Activated T-cell treated with anti-CD3 and anti-CD28 coated beads, Interleukin-2, amount 50 U/mL, for 72 hours (primary cell): ENCODE measurements at regions not wholly inside any gene's neighbourhood (a gene's known extent, or its start where the extent isn't known, plus 50 kb on each side); places are given as distances from the start of the nearest gene placed in this dataset.

Source experiments
- ATAC-seq, 2 donors: fragments of 150-1000 bp; cut with Tn5 transposase; replicated peaks in 1 of 2; 2 replicates each; pipeline ENCODE4 v1.10.0; 2021; ENCODE audit warnings: moderate library complexity in 2 of 2, mild to moderate bottlenecking in 1 of 2
- DNase-seq, 2 donors: peaks; one replicate each; pipeline ENCODE4 v3.0.0; 2021 to 2022; ENCODE audit warnings: mixed read lengths in 1 of 2
- H3K27ac Mint-ChIP-seq: one replicate; pipeline ENCODE4 v1.8.0; 2022; ENCODE audit warnings: mild to moderate bottlenecking, moderate library complexity, mixed read lengths
- H3K27me3 Mint-ChIP-seq: one replicate; pipeline ENCODE4 v1.8.0; 2022; ENCODE audit warnings: low read depth, mixed read lengths
- H3K36me3 Mint-ChIP-seq, 2 donors: one replicate each; pipeline ENCODE4 v1.8.0; 2022; ENCODE audit warnings: mixed read lengths in 2 of 2, mild to moderate bottlenecking in 1 of 2; ENCODE audit not compliant: insufficient read depth in 2 of 2
- H3K4me1 Mint-ChIP-seq: one replicate; pipeline ENCODE4 v1.8.0; 2022; ENCODE audit warnings: low read depth, mixed read lengths
- H3K4me3 Mint-ChIP-seq, 2 donors: one replicate each; pipeline ENCODE4 v1.8.0; 2022; ENCODE audit warnings: mild to moderate bottlenecking in 2 of 2, mixed read lengths in 2 of 2, moderate library complexity in 2 of 2
- H3K9me3 Mint-ChIP-seq, 2 donors: one replicate each; pipeline ENCODE4 v1.8.0; 2022; ENCODE audit warnings: mixed read lengths in 2 of 2

DNA sequence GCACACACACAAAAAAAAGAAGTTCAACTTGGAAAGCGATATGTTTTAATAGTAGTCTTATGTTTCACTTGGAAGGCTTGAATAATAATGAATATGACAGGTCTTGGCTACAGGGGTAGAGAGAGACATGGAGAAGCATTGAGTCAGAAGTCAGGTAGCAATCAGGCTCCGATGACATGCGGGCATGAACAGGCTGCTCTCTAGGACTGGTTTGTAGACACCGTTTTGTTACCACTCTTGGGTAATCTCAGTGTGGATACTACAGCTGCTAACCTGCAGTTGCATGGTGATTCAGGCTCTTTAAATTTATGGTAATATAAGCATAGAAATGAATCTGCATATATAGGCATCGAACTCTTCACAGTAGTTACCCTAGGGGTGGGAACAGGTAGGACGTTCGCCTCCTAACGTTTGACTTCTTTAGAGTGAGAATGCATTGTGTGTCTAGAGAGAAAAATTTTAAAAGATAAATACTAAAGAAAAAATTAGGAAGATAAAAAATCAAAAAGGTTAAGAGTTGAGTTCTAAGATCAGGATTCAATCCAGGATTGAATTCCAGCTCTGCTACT is 241.6 kb upstream of the KBTBD8 start:
- H3K4me1 Mint-ChIP-seq: no peaks in the 10 kb centered on the region
- no peak overlapping the region for H3K4me3 Mint-ChIP-seq
- H3K9me3 Mint-ChIP-seq: no peaks in the 10 kb centered on the region
- no peak overlapping the region for H3K27ac Mint-ChIP-seq
- no peaks in the 10 kb centered on the region for H3K27me3 Mint-ChIP-seq
- ATAC-seq (no peak), DNase-seq (no peak)
- H3K36me3 Mint-ChIP-seq: no peaks in the 10 kb centered on the region

GRCh38 chr3:66761093-66761780 is 236.9 kb upstream of the KBTBD8 start:
- Mint-ChIP-seq H3K27ac (no peak overlapping the region), H3K4me1 (no peaks in the 10 kb centered on the region), H3K4me3 (no peak overlapping the region), H3K9me3 (peaks cover 0 to 2% of the 10 kb centered on the region in 2 donors), H3K27me3 (no peaks in the 10 kb centered on the region), H3K36me3 (no peaks in the 10 kb centered on the region)
- no peak for DNase-seq
- ATAC-seq: no peak

GRCh38 chr3:66762916-66763693 is 235.0 kb upstream of the KBTBD8 start:
- DNase-seq (no peak), ATAC-seq (no peak)
- H3K4me3 Mint-ChIP-seq: no peak overlapping the region
- no peaks in the 10 kb centered on the region for H3K27me3 Mint-ChIP-seq
- no peaks in the 10 kb centered on the region for H3K4me1 Mint-ChIP-seq
- peaks cover 2 to 4% of the 10 kb centered on the region in 2 donors for H3K9me3 Mint-ChIP-seq
- peaks cover 1 to 3% of the 10 kb centered on the region in 2 donors for H3K36me3 Mint-ChIP-seq
- H3K27ac Mint-ChIP-seq: no peak overlapping the region

GRCh38 chr3:66778107-66778506 is 220.0 kb upstream of the KBTBD8 start:
- peak overlapping the region in 1 of 2 donors; percentile 75 for H3K4me3 Mint-ChIP-seq
- H3K4me1 Mint-ChIP-seq: peaks cover 4% of the 10 kb centered on the region
- no peaks in the 10 kb centered on the region for H3K9me3 Mint-ChIP-seq
- DNase-seq: no peak
- no peaks in the 10 kb centered on the region for H3K36me3 Mint-ChIP-seq
- H3K27ac Mint-ChIP-seq: no peak overlapping the region
- peaks cover 13% of the 10 kb centered on the region for H3K27me3 Mint-ChIP-seq
- no peak for ATAC-seq

DNA sequence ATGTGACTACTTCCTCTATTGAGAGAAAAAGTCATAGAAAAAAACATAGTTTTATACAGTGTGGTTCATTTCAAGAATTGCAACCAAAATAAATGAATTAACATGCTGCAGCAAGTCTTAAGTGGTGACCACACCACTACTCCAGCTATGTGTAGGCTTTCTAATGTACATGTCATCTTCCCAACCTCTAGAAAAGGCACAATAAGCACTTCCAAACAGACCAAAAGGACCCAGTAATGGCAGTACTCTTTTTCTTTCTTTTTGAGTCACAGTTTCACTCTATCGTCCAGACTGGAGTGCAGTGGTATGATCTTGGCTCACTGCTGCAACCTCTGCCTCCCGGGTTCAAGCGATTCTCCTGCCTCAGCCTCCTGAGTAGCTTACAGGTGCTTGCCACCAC is 219.3 kb upstream of the KBTBD8 start:
- H3K27me3 Mint-ChIP-seq: peaks cover 13% of the 10 kb centered on the region
- H3K9me3 Mint-ChIP-seq: no peaks in the 10 kb centered on the region
- DNase-seq (no peak), ATAC-seq (peak; percentile 45 to 99)
- H3K4me3 Mint-ChIP-seq: peak overlapping the region in 1 of 2 donors; percentile 75
- H3K36me3 Mint-ChIP-seq: no peaks in the 10 kb centered on the region
- H3K4me1 Mint-ChIP-seq: peaks cover 4% of the 10 kb centered on the region
- no peak overlapping the region for H3K27ac Mint-ChIP-seq

GRCh38 chr3:66785191-66785909 is 212.8 kb upstream of the KBTBD8 start:
- no peaks in the 10 kb centered on the region for H3K36me3 Mint-ChIP-seq
- H3K27ac Mint-ChIP-seq: no peak overlapping the region
- no peaks in the 10 kb centered on the region for H3K4me1 Mint-ChIP-seq
- DNase-seq: no peak
- H3K27me3 Mint-ChIP-seq: no peaks in the 10 kb centered on the region
- no peak for ATAC-seq
- H3K9me3 Mint-ChIP-seq: peaks cover 0 to 3% of the 10 kb centered on the region in 2 donors
- no peak overlapping the region for H3K4me3 Mint-ChIP-seq

- H3K4me1 Mint-ChIP-seq: no peaks in the 10 kb centered on the region
- no peaks in the 10 kb centered on the region for H3K27me3 Mint-ChIP-seq
- no peaks in the 10 kb centered on the region for H3K36me3 Mint-ChIP-seq
- no peak overlapping the region for H3K4me3 Mint-ChIP-seq
- H3K9me3 Mint-ChIP-seq: peaks cover 0 to 3% of the 10 kb centered on the region in 2 donors
- DNase-seq (no peak), ATAC-seq (no peak)
- no peak overlapping the region for H3K27ac Mint-ChIP-seq
These were observed 208.4 kb upstream of the KBTBD8 start for GRCh38 chr3:66789580-66790237.

GRCh38 chr3:66792086-66792485 is 206.0 kb upstream of the KBTBD8 start:
- no peaks in the 10 kb centered on the region for H3K36me3 Mint-ChIP-seq
- H3K27me3 Mint-ChIP-seq: no peaks in the 10 kb centered on the region
- no peak overlapping the region for H3K27ac Mint-ChIP-seq
- no peaks in the 10 kb centered on the region for H3K4me1 Mint-ChIP-seq
- peaks cover 0 to 4% of the 10 kb centered on the region in 2 donors for H3K9me3 Mint-ChIP-seq
- no peak for DNase-seq
- no peak overlapping the region for H3K4me3 Mint-ChIP-seq
- no peak for ATAC-seq

DNA sequence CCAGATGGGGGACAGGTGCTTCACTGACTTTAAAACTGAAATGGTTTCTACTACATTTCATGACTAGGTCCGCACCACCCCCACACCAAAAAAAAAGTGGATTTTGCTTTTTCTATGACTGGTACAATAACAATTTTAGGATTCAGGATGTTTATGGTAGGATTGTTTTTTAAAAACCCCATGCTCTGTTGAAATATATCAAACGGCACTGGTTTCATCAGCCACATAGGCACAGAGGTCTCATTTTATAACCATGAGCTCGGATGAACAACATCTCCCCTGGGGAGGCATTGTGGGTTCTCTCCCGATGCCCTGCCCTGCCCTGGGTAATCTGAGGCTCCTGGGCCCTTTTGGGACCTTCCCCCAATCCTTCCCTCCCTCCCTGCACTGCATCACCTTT is 202.7 kb upstream of the KBTBD8 start:
- Mint-ChIP-seq H3K27ac (no peak overlapping the region), H3K4me1 (no peaks in the 10 kb centered on the region), H3K4me3 (no peak overlapping the region), H3K27me3 (peaks cover 7% of the 10 kb centered on the region), H3K36me3 (no peaks in the 10 kb centered on the region), H3K9me3 (peaks cover 0 to 4% of the 10 kb centered on the region in 2 donors)
- no peak for DNase-seq
- ATAC-seq: no peak

DNA sequence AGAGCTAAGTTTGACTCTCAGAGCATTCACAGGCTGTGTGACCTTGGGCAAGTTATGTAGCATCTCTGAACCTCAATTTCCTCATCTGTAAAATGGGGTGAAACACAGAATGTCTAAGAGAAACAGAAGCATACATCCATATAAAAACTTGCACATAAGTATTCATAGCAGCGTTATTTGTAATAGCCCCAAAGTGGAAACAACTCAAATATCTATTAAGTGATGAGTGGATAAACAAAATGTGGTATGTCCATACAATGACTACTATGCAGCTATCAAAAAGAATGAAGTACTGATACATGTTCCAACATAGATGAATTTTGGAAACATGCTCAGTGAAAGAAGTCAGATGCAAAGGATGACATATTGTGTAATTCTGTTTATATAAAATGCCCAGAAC is 201.8 kb upstream of the KBTBD8 start:
- DNase-seq (no peak), ATAC-seq (no peak)
- Mint-ChIP-seq H3K27ac (no peak overlapping the region), H3K36me3 (no peaks in the 10 kb centered on the region), H3K4me1 (no peaks in the 10 kb centered on the region), H3K27me3 (peaks cover 7% of the 10 kb centered on the region), H3K4me3 (no peak overlapping the region), H3K9me3 (peaks cover 0 to 4% of the 10 kb centered on the region in 2 donors)

DNA sequence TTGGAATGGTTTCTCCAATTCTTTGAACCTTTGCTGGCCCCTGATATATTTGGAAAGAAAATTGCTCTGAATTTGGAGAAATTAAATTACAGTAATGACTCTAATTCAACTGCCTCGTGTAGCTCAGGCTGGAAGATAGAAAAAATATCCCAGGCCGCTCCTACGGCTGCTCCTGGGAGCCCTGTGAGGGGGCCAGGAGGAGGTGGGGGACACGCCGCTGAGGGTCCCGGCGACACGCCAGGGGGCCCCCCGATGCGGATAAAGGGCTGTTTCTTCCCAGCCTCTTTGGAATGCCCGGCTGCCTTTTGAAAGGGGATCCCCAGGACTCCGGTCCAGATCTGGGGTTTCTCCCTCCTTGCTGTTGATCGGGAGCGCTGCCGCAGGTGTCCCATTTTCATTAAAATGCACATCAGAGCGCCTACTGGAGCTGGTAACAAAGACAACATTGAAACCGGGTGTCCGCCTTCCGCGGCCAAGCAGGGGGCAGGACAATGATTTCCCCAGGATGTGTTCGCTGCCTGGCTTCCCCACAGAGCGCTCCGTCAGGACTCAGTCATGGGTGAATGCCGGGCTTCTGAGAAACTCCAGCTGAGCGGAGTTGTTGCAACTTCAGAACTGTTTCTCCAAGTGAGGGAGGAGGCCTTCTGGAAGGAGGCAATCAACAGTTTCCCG is 200.1 kb upstream of the KBTBD8 start:
- Mint-ChIP-seq H3K27ac (no peak overlapping the region), H3K4me3 (no peak overlapping the region), H3K4me1 (no peaks in the 10 kb centered on the region), H3K27me3 (peaks cover 7% of the 10 kb centered on the region), H3K9me3 (peaks cover 0 to 4% of the 10 kb centered on the region in 2 donors), H3K36me3 (no peaks in the 10 kb centered on the region)
- ATAC-seq (no peak), DNase-seq (no peak)

DNA sequence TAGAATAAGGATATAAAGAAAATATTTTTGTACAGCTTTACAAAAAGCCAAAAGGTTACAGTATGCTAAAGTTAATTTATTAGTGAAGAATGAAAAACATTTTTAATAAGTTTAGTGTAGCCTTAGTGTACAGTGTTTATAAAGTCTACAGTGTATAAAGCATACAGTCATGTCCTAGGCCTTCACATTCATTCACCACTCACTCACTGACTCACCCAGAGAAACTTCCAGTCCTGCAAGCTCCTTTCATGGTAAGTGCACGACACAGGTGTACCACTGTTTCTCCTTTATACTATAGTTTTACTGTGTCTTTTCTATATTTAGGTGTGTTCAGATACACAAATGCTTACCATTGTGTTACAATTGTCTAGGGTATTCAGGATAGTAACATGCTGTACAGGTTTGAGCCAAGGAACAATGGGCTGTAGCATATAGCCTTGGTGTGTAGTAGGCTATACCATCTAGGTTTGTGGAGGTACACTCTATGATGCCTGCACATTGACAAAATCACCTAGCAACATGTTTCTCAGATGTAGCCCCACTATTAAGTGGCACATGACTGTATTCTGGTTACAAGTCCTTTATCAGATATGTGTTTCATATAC is 197.1 kb upstream of the KBTBD8 start:
- Mint-ChIP-seq H3K27me3 (peaks cover 15% of the 10 kb centered on the region), H3K27ac (no peak overlapping the region), H3K4me1 (peaks cover 7% of the 10 kb centered on the region), H3K36me3 (no peaks in the 10 kb centered on the region), H3K9me3 (peaks cover 0 to 4% of the 10 kb centered on the region in 2 donors), H3K4me3 (no peak overlapping the region)
- no peak for DNase-seq
- no peak for ATAC-seq
